Lower lobe of right lung (tissue), 2 donors: ENCODE measurements at regions not wholly inside any gene's neighbourhood (a gene's known extent, or its start where the extent isn't known, plus 50 kb on each side); places are given as distances from the start of the nearest gene placed in this dataset.

ENCODE experiments used
- ATAC-seq, 2 donors: fragments of 200-7000 bp; cut with Tn5 transposase; one replicate each; pipeline ENCODE4 v1.9.1; 2020 to 2022; ENCODE audit warnings: mild to moderate bottlenecking in 2 of 2, moderate library complexity in 2 of 2
- DNase-seq: peaks from one replicate; pipeline ENCODE4 v3.0.0-alpha.2; 2020
- H3K27ac ChIP-seq: fragments of 200-600 bp; one replicate; pipeline ENCODE4 v1.8.0; 2022
- H3K27me3 ChIP-seq: fragments of 200-600 bp; one replicate; pipeline ENCODE4 v1.8.0; 2022; ENCODE audit warnings: low read depth
- H3K36me3 ChIP-seq: fragments of 200-600 bp; one replicate; pipeline ENCODE4 v1.8.0; 2022; ENCODE audit warnings: mild to moderate bottlenecking
- H3K4me1 ChIP-seq: fragments of 200-600 bp; one replicate; pipeline ENCODE4 v1.8.0; 2022
- H3K4me3 ChIP-seq: fragments of 200-600 bp; one replicate; pipeline ENCODE4 v1.8.0; 2022; ENCODE audit warnings: mild to moderate bottlenecking
- H3K9me3 ChIP-seq: fragments of 200-600 bp; one replicate; pipeline ENCODE4 v1.8.0; 2022
- intact Hi-C: fragments of 100-400 bp; cut with DNase I; formaldehyde crosslinking; loops from one replicate; pipeline ENCODE4 v1.11.0; 2022
- TF ChIP-seq, protein P1 (sequence below): fragments of 200-600 bp; IDR thresholded peaks from one replicate; pipeline ENCODE4 v1.8.0; 2022; ENCODE audit warnings: antibody characterized with exemption, mild to moderate bottlenecking
- donor health status: DM: no; HTN: yes; CAD: no; lungs with severe emphysema.

DNA sequence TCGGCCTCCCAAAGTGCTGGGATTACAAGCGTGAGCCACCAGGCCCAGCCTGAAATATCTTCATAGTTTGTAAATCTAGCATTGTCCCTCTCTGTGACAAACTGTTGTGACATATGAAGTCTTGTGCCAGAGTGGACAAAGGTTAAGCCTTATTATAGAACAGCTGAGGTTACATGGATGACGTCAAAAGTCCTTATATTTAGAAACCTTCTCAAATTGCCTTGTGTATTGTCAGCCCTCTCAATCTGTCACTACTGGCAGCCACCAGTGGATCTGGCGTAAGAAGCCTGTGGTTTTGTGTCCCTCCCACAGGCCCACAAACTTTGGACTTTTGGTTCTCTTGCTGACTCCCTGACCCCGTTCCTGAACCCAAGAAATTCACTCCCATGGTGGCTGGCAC, 79.4 kb upstream of the CCDC112 start:
- H3K4me3 ChIP-seq: no peak overlapping the region
- H3K27me3 ChIP-seq: no peaks in the 10 kb centered on the region
- peak; percentile 52 for DNase-seq
- no peak overlapping the region for H3K27ac ChIP-seq
- intact Hi-C loops: no loop called here
- ATAC-seq: peak; percentile 57 to 72
- no peaks in the 10 kb centered on the region for H3K36me3 ChIP-seq
- H3K4me1 ChIP-seq: peaks cover 15% of the 10 kb centered on the region
- TF ChIP-seq, protein P1, sequence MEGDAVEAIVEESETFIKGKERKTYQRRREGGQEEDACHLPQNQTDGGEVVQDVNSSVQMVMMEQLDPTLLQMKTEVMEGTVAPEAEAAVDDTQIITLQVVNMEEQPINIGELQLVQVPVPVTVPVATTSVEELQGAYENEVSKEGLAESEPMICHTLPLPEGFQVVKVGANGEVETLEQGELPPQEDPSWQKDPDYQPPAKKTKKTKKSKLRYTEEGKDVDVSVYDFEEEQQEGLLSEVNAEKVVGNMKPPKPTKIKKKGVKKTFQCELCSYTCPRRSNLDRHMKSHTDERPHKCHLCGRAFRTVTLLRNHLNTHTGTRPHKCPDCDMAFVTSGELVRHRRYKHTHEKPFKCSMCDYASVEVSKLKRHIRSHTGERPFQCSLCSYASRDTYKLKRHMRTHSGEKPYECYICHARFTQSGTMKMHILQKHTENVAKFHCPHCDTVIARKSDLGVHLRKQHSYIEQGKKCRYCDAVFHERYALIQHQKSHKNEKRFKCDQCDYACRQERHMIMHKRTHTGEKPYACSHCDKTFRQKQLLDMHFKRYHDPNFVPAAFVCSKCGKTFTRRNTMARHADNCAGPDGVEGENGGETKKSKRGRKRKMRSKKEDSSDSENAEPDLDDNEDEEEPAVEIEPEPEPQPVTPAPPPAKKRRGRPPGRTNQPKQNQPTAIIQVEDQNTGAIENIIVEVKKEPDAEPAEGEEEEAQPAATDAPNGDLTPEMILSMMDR: no peak
- H3K9me3 ChIP-seq: no peaks in the 10 kb centered on the region

DNA sequence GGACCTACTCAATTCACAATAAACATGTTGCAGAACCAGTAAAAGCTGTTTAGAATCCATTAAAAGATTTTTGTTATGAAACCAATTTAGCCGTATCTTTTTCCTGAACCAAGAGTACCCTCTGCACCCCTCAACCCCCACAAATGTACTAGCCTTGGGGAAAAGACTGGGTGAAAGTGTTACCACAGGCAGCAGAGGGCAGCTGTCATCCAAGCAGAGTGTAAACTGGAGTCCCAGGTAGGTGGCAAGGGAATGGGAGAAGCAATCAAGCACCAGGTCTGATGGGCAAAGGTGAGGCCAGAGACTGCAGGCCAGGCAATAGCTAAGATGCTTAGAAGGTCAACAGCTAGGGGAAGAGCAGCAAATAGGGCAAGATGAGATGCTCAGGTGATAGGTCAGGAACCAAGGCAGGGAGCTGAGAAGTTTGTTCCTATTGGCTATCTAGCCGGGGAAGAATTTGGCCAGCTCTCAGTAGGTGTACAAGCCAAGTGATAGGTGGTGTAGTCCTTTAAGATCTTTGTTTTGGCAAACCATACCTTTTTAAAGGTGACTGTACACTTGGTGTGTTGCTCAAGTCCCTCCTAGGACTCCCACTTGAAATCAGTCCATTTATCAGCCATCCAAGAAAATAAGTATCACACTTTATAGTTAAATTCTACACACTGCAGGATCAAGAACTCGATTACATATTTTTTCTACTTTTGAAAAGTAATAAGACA, 77.8 kb upstream of the CCDC112 start:
- H3K9me3 ChIP-seq: no peaks in the 10 kb centered on the region
- no peak overlapping the region for H3K27ac ChIP-seq
- no peaks in the 10 kb centered on the region for H3K36me3 ChIP-seq
- TF ChIP-seq, protein P1: no peak
- intact Hi-C loops: no loop called here
- no peaks in the 10 kb centered on the region for H3K27me3 ChIP-seq
- ATAC-seq: peak; percentile 45 to 66
- no peak for DNase-seq
- H3K4me1 ChIP-seq: peaks cover 9% of the 10 kb centered on the region
- H3K4me3 ChIP-seq: no peak overlapping the region

DNA sequence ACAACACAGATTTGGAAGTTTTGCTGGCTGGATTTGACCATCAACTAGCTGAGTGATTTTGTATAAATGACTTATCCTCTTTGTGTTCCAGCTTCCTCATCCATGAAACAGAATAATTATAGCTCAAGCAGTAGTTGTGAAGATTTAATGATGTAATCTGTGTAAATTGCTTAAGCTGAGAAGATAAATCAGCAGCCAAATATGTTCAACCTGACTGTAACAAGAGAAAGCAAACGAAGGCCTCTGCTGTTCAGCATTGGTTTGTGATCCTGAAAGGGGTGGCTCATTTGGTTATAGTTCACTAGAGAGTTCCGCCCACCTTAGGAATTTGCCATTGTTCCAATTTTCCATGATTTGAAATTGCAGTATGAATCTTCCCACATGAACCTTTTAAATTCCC, 75.7 kb upstream of the CCDC112 start:
- TF ChIP-seq, protein P1: no peak
- intact Hi-C loops: no loop called here
- DNase-seq (no peak), ATAC-seq (no peak)
- Histone ChIP-seq H3K27ac (no peak overlapping the region), H3K4me3 (no peak overlapping the region), H3K27me3 (no peaks in the 10 kb centered on the region), H3K9me3 (no peaks in the 10 kb centered on the region), H3K4me1 (peaks cover under 1% of the 10 kb centered on the region), H3K36me3 (no peaks in the 10 kb centered on the region)

DNA sequence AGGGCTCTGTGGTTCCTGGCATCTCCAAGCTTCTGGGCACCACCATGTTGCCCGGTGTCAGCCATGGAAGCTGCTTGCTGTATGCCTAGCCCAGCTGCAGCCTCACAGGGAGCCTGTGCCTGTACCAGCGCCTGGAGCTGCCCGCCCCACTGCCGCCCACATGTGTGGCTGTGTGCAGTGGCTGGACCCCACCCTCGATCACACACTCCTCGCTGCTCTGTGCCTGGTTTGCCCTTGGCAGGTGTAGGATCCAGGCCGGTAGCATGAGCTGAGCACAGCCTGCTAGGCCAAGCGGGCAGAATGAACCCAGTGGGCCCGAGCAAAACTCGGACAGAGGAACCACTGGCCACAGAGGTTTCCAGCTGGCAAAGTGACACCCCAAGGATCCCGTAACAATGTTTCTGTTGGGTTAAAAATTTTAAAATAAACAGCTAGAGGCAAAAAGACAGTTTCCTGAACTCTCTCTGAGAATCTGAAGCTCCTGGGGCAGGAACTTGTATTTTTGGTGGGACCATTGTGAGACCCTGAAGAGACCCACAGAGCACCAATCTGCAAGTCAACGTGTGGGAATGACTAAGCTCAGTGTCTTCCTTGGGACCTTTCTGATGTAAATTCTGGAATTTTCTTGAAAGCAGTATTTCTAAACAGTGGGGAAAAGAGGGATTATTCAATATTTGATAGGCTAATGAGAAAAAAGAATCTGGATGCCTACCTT, 73.1 kb upstream of the CCDC112 start:
- TF ChIP-seq, protein P1: no peak
- DNase-seq (no peak), ATAC-seq (peak in 1 of 2 donors; percentile 14)
- Histone ChIP-seq H3K36me3 (no peaks in the 10 kb centered on the region), H3K27ac (no peak overlapping the region), H3K27me3 (no peaks in the 10 kb centered on the region), H3K9me3 (no peaks in the 10 kb centered on the region), H3K4me1 (no peaks in the 10 kb centered on the region), H3K4me3 (no peak overlapping the region)
- intact Hi-C loops: no loop called here

DNA sequence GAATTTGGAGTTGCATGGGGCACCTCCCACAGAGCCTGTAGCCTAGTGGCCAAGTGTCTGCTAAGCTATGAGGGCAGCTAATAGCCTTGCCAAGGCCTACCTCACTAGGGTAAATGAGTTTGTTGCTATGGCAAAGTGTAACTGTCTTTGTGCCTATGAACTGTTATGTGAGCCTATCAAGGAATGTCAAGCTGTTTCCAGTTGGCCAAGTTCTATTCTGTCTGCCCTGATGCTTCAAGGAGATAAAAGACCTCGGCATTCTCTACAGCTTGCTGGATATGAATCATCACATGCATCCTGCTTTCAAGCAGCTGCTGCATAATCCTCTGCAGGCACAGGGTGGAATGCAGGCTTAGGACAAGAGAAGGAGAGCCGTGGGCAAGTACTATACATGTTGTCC, 69.8 kb upstream of the CCDC112 start:
- TF ChIP-seq, protein P1: no peak
- no peaks in the 10 kb centered on the region for H3K9me3 ChIP-seq
- no peaks in the 10 kb centered on the region for H3K4me1 ChIP-seq
- ATAC-seq: no peak
- no peaks in the 10 kb centered on the region for H3K27me3 ChIP-seq
- no peak overlapping the region for H3K27ac ChIP-seq
- no peaks in the 10 kb centered on the region for H3K36me3 ChIP-seq
- intact Hi-C loops: no loop called here
- DNase-seq: no peak
- no peak overlapping the region for H3K4me3 ChIP-seq
